Psoas muscle (tissue), 7 donors: ENCODE measurements at regions not wholly inside any gene's neighbourhood (a gene's known extent, or its start where the extent isn't known, plus 50 kb on each side); places are given as distances from the start of the nearest gene placed in this dataset.

Experiments
- ATAC-seq, 4 donors: fragments of 200-7000 bp; cut with Tn5 transposase; one replicate each; pipeline ENCODE4 v1.9.1; 2020; ENCODE audit warnings: moderate library complexity in 3 of 4, mild to moderate bottlenecking in 2 of 4
- DNase-seq, 2 donors: peaks; one replicate each; pipeline ENCODE4 v3.0.0-alpha.2; 2020
- H3K27ac ChIP-seq: fragments of 200-600 bp; one replicate; pipeline ENCODE4 v1.8.0; 2022
- H3K27me3 ChIP-seq, 3 donors: fragments of 200-600 bp in 1 of 3; one replicate each; pipeline versions ENCODE4 v1.6.1 to v1.8.0; 2013 to 2022; ENCODE audit warnings: low read length in 2 of 3, mild to moderate bottlenecking in 2 of 3, moderate library complexity in 1 of 3; ENCODE audit not compliant: insufficient read depth in 3 of 3
- H3K36me3 ChIP-seq, 2 donors: fragments of 200-600 bp in 1 of 2; one replicate each; pipeline versions ENCODE4 v1.6.1 to v1.8.0; 2013 to 2022; ENCODE audit warnings: low read depth in 1 of 2, mild to moderate bottlenecking in 1 of 2, moderate library complexity in 1 of 2; ENCODE audit not compliant: insufficient read depth in 1 of 2
- H3K4me1 ChIP-seq: fragments of 200-600 bp; one replicate; pipeline ENCODE4 v1.8.0; 2022
- H3K4me3 ChIP-seq: fragments of 200-600 bp; one replicate; pipeline ENCODE4 v1.8.0; 2022; ENCODE audit warnings: mild to moderate bottlenecking
- H3K9me3 ChIP-seq: fragments of 200-600 bp; one replicate; pipeline ENCODE4 v1.8.0; 2022
- CTCF ChIP-seq: fragments of 200-600 bp; IDR thresholded peaks from one replicate; pipeline ENCODE4 v1.8.0; 2022; ENCODE audit warnings: antibody characterized with exemption
- WGBS, 3 donors: extraction: QIAGEN DNeasy Blood & Tissue Kit; methylation state at CpG; one replicate each; pipeline versions ENCODE4 v1.1.6 to v1.1.7; 2013; 5-methylcytosine and 5-hydroxymethylcytosine counted together
- intact Hi-C, 2 donors: fragments of 100-400 bp; cut with DNase I; formaldehyde crosslinking; loops; one replicate each; pipeline versions ENCODE4 v1.11.0 to v1.14.2; 2022
- donor health status: healthy with polysubstance abuse.
- donor health status: DM: no; HTN: no; CAD: no; lungs with moderate emphysema.
- donor health status: Bipolar disorder and iron deficiency.
- donor health status: healthy.
- donor health status: DM: yes; HTN: yes; CAD: no.
- donor health status: DM: no; HTN: no; CAD: no.
- donor health status: DM: yes; HTN: yes; CAD: no.

DNA sequence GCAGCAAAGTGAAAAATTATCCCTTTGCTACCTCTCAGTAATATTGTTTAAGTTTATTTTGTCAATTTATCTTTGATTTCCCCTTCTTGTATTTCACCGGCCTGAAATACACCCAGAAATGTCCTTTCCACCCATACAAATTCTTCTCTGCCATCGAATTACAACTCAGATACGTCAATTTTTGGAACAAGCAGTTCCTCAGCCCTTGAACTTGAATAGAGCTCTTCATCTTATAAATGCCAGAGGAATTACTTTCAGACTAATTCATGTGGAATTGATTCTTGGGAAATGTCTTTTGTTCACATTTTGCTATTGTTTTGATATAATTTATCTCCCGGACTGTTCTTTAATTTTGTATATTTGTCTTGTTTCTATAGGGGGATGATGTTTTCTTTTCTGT lies 1359.3 kb upstream of the MIR17HG start:
- H3K9me3 ChIP-seq: no peaks in the 10 kb centered on the region
- no peaks in the 10 kb centered on the region for H3K27me3 ChIP-seq
- H3K27ac ChIP-seq: no peak overlapping the region
- 47 to 61% (median 50%) methylated on average over 4 of the region's 4 CpGs for WGBS, 3 donors
- no peak for ATAC-seq
- no peak overlapping the region for H3K4me3 ChIP-seq
- TF ChIP-seq CTCF: no peak
- intact Hi-C loops: no loop called here
- no peak for DNase-seq
- H3K36me3 ChIP-seq: no peaks in the 10 kb centered on the region
- no peaks in the 10 kb centered on the region for H3K4me1 ChIP-seq

DNA sequence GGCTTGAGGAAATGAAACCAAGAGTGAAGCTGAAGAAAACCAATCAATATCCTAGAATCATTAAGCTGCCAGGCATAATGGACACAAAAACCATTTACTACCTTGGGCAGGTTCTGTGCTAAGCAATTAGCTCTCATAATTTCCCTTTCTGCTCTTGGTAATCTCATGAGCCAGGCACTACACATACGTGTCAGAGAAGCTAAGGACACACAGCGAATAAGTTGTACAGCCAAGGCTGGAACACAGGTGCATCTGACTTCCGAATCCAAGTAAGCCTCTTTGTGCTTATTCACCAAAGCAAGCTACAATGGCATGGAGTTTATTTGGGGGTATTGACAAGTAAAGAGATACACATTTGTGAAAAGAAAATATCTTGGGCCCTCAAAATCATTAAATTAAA lies 1343.9 kb upstream of the MIR17HG start:
- WGBS, 3 donors: 87 to 92% (median 92%) methylated on average over 3 of the region's 3 CpGs
- no peak overlapping the region for H3K27ac ChIP-seq
- no peaks in the 10 kb centered on the region for H3K27me3 ChIP-seq
- no peak overlapping the region for H3K4me3 ChIP-seq
- no peaks in the 10 kb centered on the region for H3K9me3 ChIP-seq
- no peak for TF ChIP-seq CTCF
- no peak for ATAC-seq
- DNase-seq: no peak
- no peaks in the 10 kb centered on the region for H3K36me3 ChIP-seq
- intact Hi-C loops: no loop called here
- no peaks in the 10 kb centered on the region for H3K4me1 ChIP-seq

- no peak overlapping the region for H3K4me3 ChIP-seq
- intact Hi-C loops: no loop called here
- 63 to 70% (median 70%) methylated on average over 7 of the region's 7 CpGs for WGBS, 3 donors
- no peaks in the 10 kb centered on the region for H3K9me3 ChIP-seq
- H3K36me3 ChIP-seq: no peaks in the 10 kb centered on the region
- ATAC-seq (no peak), DNase-seq (no peak)
- TF ChIP-seq CTCF: no peak
- no peak overlapping the region for H3K27ac ChIP-seq
- no peaks in the 10 kb centered on the region for H3K27me3 ChIP-seq
- no peaks in the 10 kb centered on the region for H3K4me1 ChIP-seq
These were observed 1338.8 kb upstream of the MIR17HG start for GRCh38 chr13:90008707-90009149.

DNA sequence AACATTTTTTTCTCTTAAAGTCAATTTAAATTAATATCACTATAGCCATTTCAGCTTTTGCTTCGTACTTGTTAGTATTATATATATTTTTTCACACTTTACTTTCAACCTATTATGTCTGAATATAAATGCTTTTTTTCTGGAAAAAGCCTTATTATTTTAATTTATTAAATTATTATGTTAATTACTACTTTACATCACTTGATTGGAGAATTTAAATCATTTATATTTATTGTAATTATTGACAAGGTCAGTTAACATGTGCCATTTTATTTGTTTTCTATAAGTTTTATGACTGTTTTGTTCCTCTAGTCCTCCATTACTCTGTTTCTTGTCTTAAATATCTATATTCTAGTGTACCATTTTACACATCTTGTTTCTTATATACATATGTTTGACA lies 1333.4 kb upstream of the MIR17HG start:
- no peak overlapping the region for H3K27ac ChIP-seq
- ATAC-seq: no peak
- H3K27me3 ChIP-seq: no peaks in the 10 kb centered on the region
- no peaks in the 10 kb centered on the region for H3K4me1 ChIP-seq
- no peaks in the 10 kb centered on the region for H3K36me3 ChIP-seq
- no peak for DNase-seq
- 81 to 87% (median 84%) methylated on average over 1 of the region's 1 CpG for WGBS, 3 donors
- H3K9me3 ChIP-seq: no peaks in the 10 kb centered on the region
- no peak overlapping the region for H3K4me3 ChIP-seq
- TF ChIP-seq CTCF: no peak
- intact Hi-C loops: no loop called here
